Neural progenitor cell (in vitro differentiated cells): ENCODE measurements at regions not wholly inside any gene's neighbourhood (a gene's known extent, or its start where the extent isn't known, plus 50 kb on each side); places are given as distances from the start of the nearest gene placed in this dataset.

Source experiments
- EZH2 ChIP-seq: fragments of 200-600 bp; sonication (generic); IDR thresholded peaks from 2 replicates; pipeline ENCODE4 v1.6.1; 2017; ENCODE audit warnings: antibody characterized with exemption, mild to moderate bottlenecking, moderate library complexity
- EZH2phosphoT487 ChIP-seq: fragments of 200-600 bp; sonication (generic); IDR thresholded peaks from 2 replicates; pipeline ENCODE4 v1.6.1; 2017; ENCODE audit warnings: antibody characterized with exemption
- TF ChIP-seq, protein P1 (sequence below): fragments of 200-600 bp; sonication (generic); IDR thresholded peaks from 2 replicates; pipeline ENCODE4 v1.5.1; 2017; ENCODE audit warnings: antibody characterized with exemption, mild to moderate bottlenecking

DNA sequence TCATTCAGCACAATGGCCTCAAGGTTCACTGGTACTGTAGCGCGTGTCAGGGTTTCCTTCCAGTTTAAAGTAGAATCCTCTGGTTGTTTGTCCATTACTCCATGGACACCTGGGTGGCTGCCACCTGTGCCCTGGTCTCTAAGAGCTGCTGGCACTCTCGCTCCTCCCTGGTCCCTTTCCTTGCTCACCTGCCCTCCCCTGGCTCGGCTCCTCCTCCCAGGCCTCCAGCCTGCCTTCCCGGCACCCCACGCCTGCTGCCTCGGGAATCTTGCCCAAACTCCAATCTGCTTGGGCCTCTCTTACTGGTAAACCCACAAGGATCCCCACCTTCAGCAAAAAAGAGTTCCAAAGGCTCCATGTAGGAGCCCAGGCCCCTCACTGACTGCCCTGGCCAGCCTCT lies 154.4 kb upstream of the DIO3 start:
- TF ChIP-seq, protein P1, sequence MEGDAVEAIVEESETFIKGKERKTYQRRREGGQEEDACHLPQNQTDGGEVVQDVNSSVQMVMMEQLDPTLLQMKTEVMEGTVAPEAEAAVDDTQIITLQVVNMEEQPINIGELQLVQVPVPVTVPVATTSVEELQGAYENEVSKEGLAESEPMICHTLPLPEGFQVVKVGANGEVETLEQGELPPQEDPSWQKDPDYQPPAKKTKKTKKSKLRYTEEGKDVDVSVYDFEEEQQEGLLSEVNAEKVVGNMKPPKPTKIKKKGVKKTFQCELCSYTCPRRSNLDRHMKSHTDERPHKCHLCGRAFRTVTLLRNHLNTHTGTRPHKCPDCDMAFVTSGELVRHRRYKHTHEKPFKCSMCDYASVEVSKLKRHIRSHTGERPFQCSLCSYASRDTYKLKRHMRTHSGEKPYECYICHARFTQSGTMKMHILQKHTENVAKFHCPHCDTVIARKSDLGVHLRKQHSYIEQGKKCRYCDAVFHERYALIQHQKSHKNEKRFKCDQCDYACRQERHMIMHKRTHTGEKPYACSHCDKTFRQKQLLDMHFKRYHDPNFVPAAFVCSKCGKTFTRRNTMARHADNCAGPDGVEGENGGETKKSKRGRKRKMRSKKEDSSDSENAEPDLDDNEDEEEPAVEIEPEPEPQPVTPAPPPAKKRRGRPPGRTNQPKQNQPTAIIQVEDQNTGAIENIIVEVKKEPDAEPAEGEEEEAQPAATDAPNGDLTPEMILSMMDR = no peak
- TF ChIP-seq EZH2 = no peak
- no peak for TF ChIP-seq EZH2phosphoT487
